Ishikawa (cell line): ENCODE measurements at regions not wholly inside any gene's neighbourhood (a gene's known extent, or its start where the extent isn't known, plus 50 kb on each side); places are given as distances from the start of the nearest gene placed in this dataset.

ENCODE experiments used
- CEBPB ChIP-seq: IDR thresholded peaks from 2 replicates; pipeline ENCODE4 v1.6.1; 2012
- CREB1 ChIP-seq: IDR thresholded peaks from 2 replicates; pipeline ENCODE4 v1.6.1; 2012; ENCODE audit warnings: low read depth
- EGR1 ChIP-seq: IDR thresholded peaks from 2 replicates; pipeline ENCODE4 v1.6.1; 2012
- EP300 ChIP-seq: IDR thresholded peaks from 2 replicates; pipeline ENCODE4 v1.6.1; 2012; ENCODE audit warnings: borderline replicate concordance
- FOXM1 ChIP-seq: IDR thresholded peaks from 2 replicates; pipeline ENCODE4 v1.6.1; 2012; ENCODE audit warnings: low read depth, borderline replicate concordance
- NFIC ChIP-seq: IDR thresholded peaks from 2 replicates; pipeline ENCODE4 v1.6.1; 2012
- RAD21 ChIP-seq: IDR thresholded peaks from 2 replicates; pipeline ENCODE4 v1.6.1; 2012; ENCODE audit warnings: low read depth
- TAF1 ChIP-seq: IDR thresholded peaks from 2 replicates; pipeline ENCODE4 v1.6.1; 2012; ENCODE audit warnings: low read depth, mild to moderate bottlenecking
- TCF12 ChIP-seq: IDR thresholded peaks from 2 replicates; pipeline ENCODE4 v1.6.1; 2012; ENCODE audit warnings: low read depth
- TEAD4 ChIP-seq: IDR thresholded peaks from 2 replicates; pipeline ENCODE4 v1.6.1; 2012
- YY1 ChIP-seq: IDR thresholded peaks from 2 replicates; pipeline ENCODE4 v1.6.1; 2012; ENCODE audit warnings: low read depth
- ZBTB7A ChIP-seq: IDR thresholded peaks from 2 replicates; pipeline ENCODE4 v1.6.1; 2012; ENCODE audit warnings: low read depth
- TF ChIP-seq, protein P1 (sequence below): IDR thresholded peaks from 2 replicates; pipeline ENCODE4 v1.6.1; 2012
- TF ChIP-seq, protein P2 (sequence below): IDR thresholded peaks from 2 replicates; pipeline ENCODE4 v1.6.1; 2012; ENCODE audit warnings: low read depth, mild to moderate bottlenecking
- TF ChIP-seq, protein P3 (sequence below): IDR thresholded peaks from 2 replicates; pipeline ENCODE4 v1.6.1; 2012

DNA sequence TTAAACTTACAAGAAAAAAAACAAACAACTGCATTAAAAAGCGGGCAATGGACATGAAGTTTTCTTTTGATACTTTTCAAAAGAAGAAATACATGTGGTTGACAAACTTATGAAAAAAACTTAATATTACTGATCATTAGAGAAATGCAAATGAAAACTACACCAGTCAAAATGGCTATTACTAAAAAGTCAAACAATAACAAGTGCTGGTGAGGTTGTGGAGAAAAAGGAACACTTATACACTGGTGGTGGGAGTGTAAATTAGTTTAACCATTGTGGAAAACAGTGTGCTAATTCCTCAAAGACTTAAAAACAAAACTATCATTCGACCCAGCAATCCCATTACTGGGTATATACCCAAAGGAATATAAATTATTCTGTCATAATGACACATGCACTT lies 311.6 kb downstream of the ISL1 start:
- TF ChIP-seq CEBPB: no peak
- TF ChIP-seq, protein P1, sequence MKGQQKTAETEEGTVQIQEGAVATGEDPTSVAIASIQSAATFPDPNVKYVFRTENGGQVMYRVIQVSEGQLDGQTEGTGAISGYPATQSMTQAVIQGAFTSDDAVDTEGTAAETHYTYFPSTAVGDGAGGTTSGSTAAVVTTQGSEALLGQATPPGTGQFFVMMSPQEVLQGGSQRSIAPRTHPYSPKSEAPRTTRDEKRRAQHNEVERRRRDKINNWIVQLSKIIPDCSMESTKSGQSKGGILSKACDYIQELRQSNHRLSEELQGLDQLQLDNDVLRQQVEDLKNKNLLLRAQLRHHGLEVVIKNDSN: no peak
- no peak for TF ChIP-seq EGR1
- no peak for TF ChIP-seq FOXM1
- no peak for TF ChIP-seq TEAD4
- TF ChIP-seq, protein P2, sequence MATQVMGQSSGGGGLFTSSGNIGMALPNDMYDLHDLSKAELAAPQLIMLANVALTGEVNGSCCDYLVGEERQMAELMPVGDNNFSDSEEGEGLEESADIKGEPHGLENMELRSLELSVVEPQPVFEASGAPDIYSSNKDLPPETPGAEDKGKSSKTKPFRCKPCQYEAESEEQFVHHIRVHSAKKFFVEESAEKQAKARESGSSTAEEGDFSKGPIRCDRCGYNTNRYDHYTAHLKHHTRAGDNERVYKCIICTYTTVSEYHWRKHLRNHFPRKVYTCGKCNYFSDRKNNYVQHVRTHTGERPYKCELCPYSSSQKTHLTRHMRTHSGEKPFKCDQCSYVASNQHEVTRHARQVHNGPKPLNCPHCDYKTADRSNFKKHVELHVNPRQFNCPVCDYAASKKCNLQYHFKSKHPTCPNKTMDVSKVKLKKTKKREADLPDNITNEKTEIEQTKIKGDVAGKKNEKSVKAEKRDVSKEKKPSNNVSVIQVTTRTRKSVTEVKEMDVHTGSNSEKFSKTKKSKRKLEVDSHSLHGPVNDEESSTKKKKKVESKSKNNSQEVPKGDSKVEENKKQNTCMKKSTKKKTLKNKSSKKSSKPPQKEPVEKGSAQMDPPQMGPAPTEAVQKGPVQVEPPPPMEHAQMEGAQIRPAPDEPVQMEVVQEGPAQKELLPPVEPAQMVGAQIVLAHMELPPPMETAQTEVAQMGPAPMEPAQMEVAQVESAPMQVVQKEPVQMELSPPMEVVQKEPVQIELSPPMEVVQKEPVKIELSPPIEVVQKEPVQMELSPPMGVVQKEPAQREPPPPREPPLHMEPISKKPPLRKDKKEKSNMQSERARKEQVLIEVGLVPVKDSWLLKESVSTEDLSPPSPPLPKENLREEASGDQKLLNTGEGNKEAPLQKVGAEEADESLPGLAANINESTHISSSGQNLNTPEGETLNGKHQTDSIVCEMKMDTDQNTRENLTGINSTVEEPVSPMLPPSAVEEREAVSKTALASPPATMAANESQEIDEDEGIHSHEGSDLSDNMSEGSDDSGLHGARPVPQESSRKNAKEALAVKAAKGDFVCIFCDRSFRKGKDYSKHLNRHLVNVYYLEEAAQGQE: no peak
- TF ChIP-seq CREB1: no peak
- TF ChIP-seq RAD21: no peak
- TF ChIP-seq TCF12: no peak
- TF ChIP-seq TAF1: no peak
- TF ChIP-seq, protein P3, sequence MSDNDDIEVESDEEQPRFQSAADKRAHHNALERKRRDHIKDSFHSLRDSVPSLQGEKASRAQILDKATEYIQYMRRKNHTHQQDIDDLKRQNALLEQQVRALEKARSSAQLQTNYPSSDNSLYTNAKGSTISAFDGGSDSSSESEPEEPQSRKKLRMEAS: no peak
- no peak for TF ChIP-seq YY1
- no peak for TF ChIP-seq NFIC

- TF ChIP-seq ZBTB7A (no peak), EP300 (no peak), TCF12 (no peak), FOXM1 (no peak), CREB1 (no peak), TAF1 (no peak), YY1 (no peak), TEAD4 (no peak), EGR1 (no peak), NFIC (no peak)
- TF ChIP-seq, protein P3: no peak
- TF ChIP-seq, protein P1: no peak
- TF ChIP-seq, protein P2: no peak
Measured at GRCh38 chr5:51696122-51696521, 312.9 kb downstream of the ISL1 start.

- TF ChIP-seq TCF12 (no peak), TAF1 (no peak), RAD21 (no peak), FOXM1 (no peak), TEAD4 (no peak), CREB1 (no peak), CEBPB (no peak), ZBTB7A (no peak), NFIC (no peak), YY1 (no peak)
- TF ChIP-seq, protein P3: no peak
- TF ChIP-seq, protein P1: no peak
- TF ChIP-seq, protein P2: no peak
Measured at GRCh38 chr5:51712201-51712600, 329.0 kb downstream of the ISL1 start.

- TF ChIP-seq, protein P2: no peak
- TF ChIP-seq EGR1: no peak
- no peak for TF ChIP-seq NFIC
- TF ChIP-seq, protein P1: no peak
- TF ChIP-seq, protein P3: no peak
- TF ChIP-seq TEAD4: no peak
- TF ChIP-seq RAD21: no peak
- no peak for TF ChIP-seq FOXM1
- TF ChIP-seq CREB1: no peak
- TF ChIP-seq EP300: no peak
- no peak for TF ChIP-seq ZBTB7A
- no peak for TF ChIP-seq TAF1
- TF ChIP-seq CEBPB: no peak
- TF ChIP-seq TCF12: no peak
- TF ChIP-seq YY1: no peak
Measured at GRCh38 chr5:51731421-51732029, 348.3 kb downstream of the ISL1 start.
